ENCODE measurements at regions not wholly inside any gene's neighbourhood (a gene's known extent, or its start where the extent isn't known, plus 50 kb on each side); places are given as distances from the start of the nearest gene placed in this dataset.

- POLR2A ChIA-PET, result no interaction called here
- CTCF ChIA-PET, result no interaction called here
Measured at GRCh38 chr7:49367072-49367471, 406.4 kb upstream of the VWC2 start.

GRCh38 chr7:49371771-49372170, 401.7 kb upstream of the VWC2 start:
- TF ChIP-seq CTCF (IDR thresholded peaks at IDR 0.05; ENCODE audit: insufficient read depth, low read length, missing control alignments), result no peak
- POLR2A ChIA-PET, result no interaction called here
- CTCF ChIA-PET, result no interaction called here
- H3K4me3 ChIP-seq (ENCODE audit: low read depth, low read length), result no peak overlapping the region
- DNase-seq (ENCODE audit: low read depth, low spot score), result no peak

More at GRCh38 chr7:49367072-49367471, 406.4 kb upstream of the VWC2 start:
- DNase-seq (ENCODE audit: low read depth, low spot score), result no peak
- no peak overlapping the region for H3K4me3 ChIP-seq (ENCODE audit: low read depth, low read length)
- no peak for TF ChIP-seq CTCF (IDR thresholded peaks at IDR 0.05; ENCODE audit: insufficient read depth, low read length, missing control alignments)

GRCh38 chr7:49376817-49377375, 396.5 kb upstream of the VWC2 start:
- no peak for DNase-seq (ENCODE audit: low read depth, low spot score)
- ChIA-PET POLR2A (no interaction called here), CTCF (no interaction called here)
- TF ChIP-seq CTCF (IDR thresholded peaks at IDR 0.05; ENCODE audit: insufficient read depth, low read length, missing control alignments), result no peak
- H3K4me3 ChIP-seq (ENCODE audit: low read depth, low read length), result no peak overlapping the region

- no peak for DNase-seq (ENCODE audit: low read depth, low spot score)
- TF ChIP-seq CTCF (IDR thresholded peaks at IDR 0.05; ENCODE audit: insufficient read depth, low read length, missing control alignments), result no peak
- CTCF ChIA-PET, result no interaction called here
- POLR2A ChIA-PET, result no interaction called here
- no peak overlapping the region for H3K4me3 ChIP-seq (ENCODE audit: low read depth, low read length)
Measured at GRCh38 chr7:49386792-49387191, 386.6 kb upstream of the VWC2 start.

GRCh38 chr7:49389871-49390479, 383.5 kb upstream of the VWC2 start:
- DNase-seq (ENCODE audit: low read depth, low spot score), result no peak
- no peak overlapping the region for H3K4me3 ChIP-seq (ENCODE audit: low read depth, low read length)
- ChIA-PET POLR2A (no interaction called here), CTCF (no interaction called here)
- TF ChIP-seq CTCF (IDR thresholded peaks at IDR 0.05; ENCODE audit: insufficient read depth, low read length, missing control alignments), result no peak

GRCh38 chr7:49396229-49396628, 377.2 kb upstream of the VWC2 start:
- no peak for TF ChIP-seq CTCF (IDR thresholded peaks at IDR 0.05; ENCODE audit: insufficient read depth, low read length, missing control alignments)
- H3K4me3 ChIP-seq (ENCODE audit: low read depth, low read length), result no peak overlapping the region
- CTCF ChIA-PET, result no interaction called here
- POLR2A ChIA-PET, result no interaction called here
- no peak for DNase-seq (ENCODE audit: low read depth, low spot score)
